ENCODE measurements at regions not wholly inside any gene's neighbourhood (a gene's known extent, or its start where the extent isn't known, plus 50 kb on each side); places are given as distances from the start of the nearest gene placed in this dataset.

GRCh38 chr11:130813196-130813595 lies 103.1 kb downstream of the SNX19 start:
- TF ChIP-seq POLR2A (IDR thresholded peaks at IDR 0.05) = no peak
- TF ChIP-seq CTCF (IDR thresholded peaks at IDR 0.05) = no peak

All from ovary (tissue), 3 donors.